H54 (cell line): ENCODE measurements at regions not wholly inside any gene's neighbourhood (a gene's known extent, or its start where the extent isn't known, plus 50 kb on each side); places are given as distances from the start of the nearest gene placed in this dataset.
A peak's percentile ranks its signal among the peaks of the same experiment; 100 is the strongest.
"Not testable (repeated sequence)": the region's sequence is repeated elsewhere in the genome, so short reads cannot be mapped to it uniquely, and the experiment has no call there.

ENCODE experiments used
- DNase-seq: peaks from one replicate; pipeline ENCODE4 v3.0.0; 2011; ENCODE audit warnings: low spot score, mixed read lengths; ENCODE audit not compliant: insufficient read length
- FAIRE-seq: peaks from 3 replicates; lab custom pipeline; 2011; peaks lifted over from hg19 to GRCh38; lab: Jason Lieb, UNC
- POLR2A ChIP-seq: IDR thresholded peaks from 2 replicates; pipeline ENCODE4 v1.6.1; 2011; ENCODE audit warnings: low read depth, mild to moderate bottlenecking, low read length

DNA sequence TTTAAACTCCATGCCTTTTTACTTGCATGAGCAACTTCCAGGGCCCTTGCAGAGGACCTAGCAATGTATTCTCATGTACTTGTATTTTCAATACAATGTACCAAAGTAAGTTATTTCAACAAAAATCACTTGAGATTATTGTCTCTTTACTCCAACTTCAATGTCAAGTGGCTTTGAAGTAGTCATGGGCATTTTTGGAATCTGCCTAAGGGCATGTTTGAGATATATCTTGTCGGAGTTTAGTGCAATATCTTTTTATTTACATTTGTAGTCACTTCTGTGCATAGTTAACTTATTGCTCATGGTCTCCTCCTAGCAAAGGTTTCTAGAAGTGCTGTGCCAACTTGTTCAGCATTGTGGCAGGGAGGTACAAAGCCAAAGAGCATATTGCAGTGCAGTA, 508.7 kb upstream of the SEMA3D start:
- FAIRE-seq = peak; percentile 55
- TF ChIP-seq POLR2A = no peak

GRCh38 chr7:85695041-85695440, 508.2 kb upstream of the SEMA3D start:
- DNase-seq (no peak), FAIRE-seq (no peak)
- no peak for TF ChIP-seq POLR2A

More for the DNA sequence above, 508.7 kb upstream of the SEMA3D start:
- no peak for DNase-seq

GRCh38 chr7:85693326-85693725, 506.5 kb upstream of the SEMA3D start:
- DNase-seq (no peak), FAIRE-seq (no peak)
- no peak for TF ChIP-seq POLR2A

- DNase-seq (no peak), FAIRE-seq (no peak)
- TF ChIP-seq POLR2A = no peak
These were observed 501.9 kb upstream of the SEMA3D start for GRCh38 chr7:85688712-85689111.

DNA sequence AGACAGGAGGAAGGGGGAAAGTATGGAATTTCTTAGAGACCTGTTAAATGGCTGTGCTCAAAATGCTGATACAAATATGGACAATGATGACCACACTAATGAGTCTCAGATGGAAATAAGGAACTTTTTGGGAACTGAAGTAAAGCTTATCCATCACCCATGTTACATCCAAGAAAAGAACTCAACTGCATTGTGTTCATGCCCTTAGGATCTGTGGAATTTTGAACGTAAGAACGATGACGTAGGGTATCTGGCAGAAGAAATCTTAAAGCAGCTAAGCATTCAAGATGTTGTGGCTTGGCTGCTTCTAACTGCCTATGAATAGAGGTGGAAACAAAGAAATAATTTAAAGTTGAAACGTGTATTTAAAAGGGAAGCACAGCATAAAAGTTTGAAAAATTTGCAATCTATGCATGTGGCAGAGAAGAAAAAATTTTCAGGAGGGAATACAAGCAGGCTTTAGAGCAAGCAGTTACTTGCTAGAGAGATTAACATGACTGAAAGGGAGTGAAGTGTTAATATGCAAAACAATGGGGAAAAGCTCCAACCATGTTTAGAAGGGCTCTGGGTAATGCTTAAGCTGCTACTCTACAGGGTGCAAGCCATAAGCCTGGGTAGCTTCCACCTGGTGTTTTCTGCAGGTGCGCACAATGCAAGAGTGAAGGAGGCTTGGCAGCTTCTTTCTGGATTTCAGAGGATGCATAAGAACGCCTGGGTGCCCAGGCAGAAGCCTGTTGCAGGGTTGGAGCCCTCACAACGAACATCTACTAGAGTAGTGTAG, 499.7 kb upstream of the SEMA3D start:
- no peak for TF ChIP-seq POLR2A
- no peak for FAIRE-seq

DNA sequence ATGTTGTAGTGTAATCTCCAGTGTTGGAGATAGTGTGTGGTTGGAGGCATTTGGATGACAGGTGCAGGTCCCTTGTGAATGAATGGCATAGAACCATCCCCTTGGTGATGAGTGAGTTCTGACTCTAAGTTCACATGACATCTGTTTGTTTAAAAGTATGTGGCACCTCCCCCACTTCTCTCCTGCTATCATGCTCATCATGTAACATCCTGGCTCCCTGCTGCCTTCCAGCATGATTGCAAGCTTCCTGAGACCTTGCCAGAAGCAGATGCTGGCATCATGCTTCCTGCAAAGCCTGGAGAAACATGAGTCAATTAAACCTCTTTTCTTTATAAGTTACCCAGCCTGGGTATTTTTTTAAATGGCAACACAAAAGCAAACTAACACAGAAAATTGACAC, 499.0 kb upstream of the SEMA3D start:
- TF ChIP-seq POLR2A = no peak
- DNase-seq = no peak
- no peak for FAIRE-seq

More for the DNA sequence above, 499.7 kb upstream of the SEMA3D start:
- no peak for DNase-seq

- no peak for TF ChIP-seq POLR2A
- DNase-seq (no peak), FAIRE-seq (no peak)
These were observed 496.2 kb upstream of the SEMA3D start for GRCh38 chr7:85682833-85683620.

GRCh38 chr7:85681241-85681640, 494.4 kb upstream of the SEMA3D start:
- no peak for TF ChIP-seq POLR2A
- FAIRE-seq (no peak), DNase-seq (no peak)

- not testable (repeated sequence) for DNase-seq, FAIRE-seq
These were observed 488.2 kb upstream of the SEMA3D start for GRCh38 chr7:85675093-85675492.

DNA sequence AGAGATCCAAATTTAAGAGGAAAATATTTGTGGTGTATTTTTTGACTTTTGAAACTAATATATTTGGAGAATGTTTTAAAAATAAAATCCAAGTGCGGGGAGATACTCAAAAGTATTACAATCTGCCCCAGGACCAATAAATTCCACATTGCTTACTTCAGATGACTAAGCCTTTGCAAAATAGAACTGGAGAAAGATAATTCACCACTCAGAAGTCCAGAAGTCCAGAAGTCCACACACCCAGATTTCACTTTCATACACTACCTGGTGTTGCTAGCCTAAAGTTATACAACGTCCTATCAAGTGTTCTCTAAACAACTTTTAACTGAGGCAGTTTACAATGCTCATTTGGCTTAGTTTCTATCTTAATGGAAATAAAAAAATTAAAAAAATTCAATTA, 487.0 kb upstream of the SEMA3D start:
- DNase-seq = no peak
- no peak for FAIRE-seq

GRCh38 chr7:85669225-85669624, 482.4 kb upstream of the SEMA3D start:
- TF ChIP-seq POLR2A = no peak
- DNase-seq (no peak), FAIRE-seq (no peak)

More for the DNA sequence above, 487.0 kb upstream of the SEMA3D start:
- TF ChIP-seq POLR2A = no peak

DNA sequence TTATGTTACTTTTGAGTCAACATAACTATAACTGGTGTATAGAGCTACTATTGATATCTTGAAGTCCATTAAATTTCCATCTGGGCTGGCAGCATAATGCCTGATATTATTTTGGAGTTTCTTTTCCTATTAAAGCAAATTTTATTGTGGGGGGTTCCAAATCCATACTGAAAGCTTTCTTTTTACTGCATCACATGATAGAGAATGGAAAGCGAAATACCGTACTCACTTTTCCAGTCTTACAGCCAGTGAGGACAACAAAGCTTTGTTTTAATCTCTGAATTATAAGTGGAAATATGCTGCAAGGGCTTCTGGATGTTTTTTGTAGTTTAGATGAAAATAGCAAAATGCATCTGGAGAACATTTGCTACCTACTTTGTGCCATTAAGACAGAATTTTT, 477.5 kb upstream of the SEMA3D start:
- no peak for DNase-seq
- no peak for FAIRE-seq
- no peak for TF ChIP-seq POLR2A

DNA sequence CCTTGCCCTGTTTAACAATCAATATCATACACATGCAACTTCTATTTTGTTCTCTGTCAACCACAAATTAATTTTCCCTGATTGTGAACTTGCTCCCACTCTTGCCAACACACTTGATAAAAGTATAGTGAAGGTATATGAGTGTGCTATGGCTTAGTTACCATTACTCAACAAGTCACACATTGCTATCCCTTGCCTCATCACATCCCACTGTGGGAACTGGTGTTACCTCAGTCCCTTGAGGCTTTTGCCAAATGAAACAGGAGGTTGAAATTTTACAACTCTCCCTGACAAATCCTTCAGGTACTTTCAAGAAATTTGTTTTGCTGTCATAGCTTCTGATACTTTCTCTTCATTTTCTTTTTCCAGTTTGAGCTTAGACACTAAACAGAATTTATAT, 472.5 kb upstream of the SEMA3D start:
- no peak for DNase-seq
- no peak for FAIRE-seq
- TF ChIP-seq POLR2A = no peak

DNA sequence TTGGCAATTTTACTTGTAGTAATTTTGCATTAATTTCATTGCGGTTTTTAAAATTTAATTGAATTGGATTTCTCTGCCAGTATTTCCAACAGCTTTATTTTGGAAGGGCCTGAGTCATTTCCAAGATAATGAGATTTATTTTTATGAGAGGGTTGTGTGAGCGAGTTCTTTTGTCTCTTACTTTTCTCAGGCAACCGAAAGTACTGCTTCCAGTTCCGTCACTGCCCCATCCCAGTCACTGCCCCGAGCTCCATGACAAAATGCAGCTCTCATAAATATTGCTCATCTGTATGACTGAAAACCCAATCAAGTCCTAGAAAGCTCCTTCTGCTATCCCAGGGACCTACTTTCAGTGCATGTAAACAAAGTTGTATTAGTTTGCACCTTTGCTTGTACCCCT, 468.4 kb upstream of the SEMA3D start:
- no peak for TF ChIP-seq POLR2A
- no peak for DNase-seq
- FAIRE-seq = no peak
